H1 (cell line): ENCODE measurements at regions not wholly inside any gene's neighbourhood (a gene's known extent, or its start where the extent isn't known, plus 50 kb on each side); places are given as distances from the start of the nearest gene placed in this dataset.

Experiments
- CHD7 ChIP-seq: fragments of 300-600 bp; sonication (generic); IDR thresholded peaks from 2 replicates; pipeline ENCODE4 v1.7.1; 2012; ENCODE audit warnings: low read length, moderate library complexity, mild to moderate bottlenecking, inconsistent platforms; ENCODE audit not compliant: insufficient replicate concordance
- MAFK ChIP-seq: IDR thresholded peaks from 2 replicates; pipeline ENCODE4 v1.6.1; 2012; ENCODE audit warnings: low read depth, mild to moderate bottlenecking, improper control_type of control experiment, low read length

- TF ChIP-seq CHD7 (no peak), MAFK (no peak)
Observed at GRCh38 chr4:124025000-124025399, 628.4 kb downstream of the SPRY1 start (continued).
